ENCODE measurements at regions not wholly inside any gene's neighbourhood (a gene's known extent, or its start where the extent isn't known, plus 50 kb on each side); places are given as distances from the start of the nearest gene placed in this dataset.
"Not testable (repeated sequence)": the region's sequence is repeated elsewhere in the genome, so short reads cannot be mapped to it uniquely, and the experiment has no call there.

DNA sequence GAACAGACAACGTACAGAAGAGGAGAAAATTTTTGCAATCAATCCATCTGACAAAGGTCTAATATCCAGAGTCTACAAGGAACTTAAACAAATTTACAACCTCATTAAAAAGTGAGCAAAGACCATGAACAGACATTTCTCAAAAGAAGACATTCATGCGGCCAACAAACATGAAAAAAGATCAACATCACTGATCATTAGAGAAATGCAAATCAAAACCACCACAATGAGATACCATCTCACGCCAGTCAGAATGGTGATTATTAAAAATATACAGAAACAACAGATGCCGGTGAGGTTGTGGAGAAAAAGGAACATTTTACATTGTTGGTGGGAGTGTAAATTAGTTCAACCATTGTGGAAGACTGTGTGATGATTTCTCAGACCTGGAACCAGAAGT is 149.0 kb upstream of the OLIG3 start:
- POLR2A ChIA-PET (ENCODE audit: unreplicated experiment); H3K56ac ChIP-seq (ENCODE audit: extremely low read depth, insufficient read depth, low read length): not testable (repeated sequence)

DNA sequence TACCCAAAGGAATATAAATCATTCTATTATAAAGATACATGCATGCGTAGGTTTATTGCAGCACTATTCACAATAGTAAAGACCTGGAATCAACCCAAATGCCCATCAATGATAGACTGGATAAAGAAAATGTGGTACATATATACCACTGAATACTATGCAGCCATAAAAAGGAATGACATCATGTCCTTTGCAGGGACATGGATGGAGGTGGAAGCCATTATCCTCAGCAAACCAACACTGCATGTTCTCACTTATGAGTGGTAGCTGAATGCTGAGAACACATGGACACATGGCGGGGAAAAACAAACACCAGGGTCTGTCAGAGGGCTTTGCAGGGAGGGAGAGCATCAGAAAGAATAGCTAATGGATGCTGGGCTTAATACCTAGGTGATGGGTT is 149.4 kb upstream of the OLIG3 start:
- H3K18ac ChIP-seq (ENCODE audit: low read depth, low read length); H4K91ac ChIP-seq (ENCODE audit: insufficient read depth, low read depth, low read length); H2BK15ac ChIP-seq (ENCODE audit: low read depth, low read length); H3K23ac ChIP-seq (ENCODE audit: low read depth, low read length); BruUV-seq (replicated peaks); H2BK5ac ChIP-seq (ENCODE audit: low read depth, low read length, poor library complexity, severe bottlenecking); H3K9me3 ChIP-seq (ENCODE audit: control insufficient read depth, insufficient read depth, low read length); H3K56ac ChIP-seq (ENCODE audit: extremely low read depth, insufficient read depth, low read length); H4K20me1 ChIP-seq (ENCODE audit: insufficient read depth, low read length); dilution Hi-C loops (cut with HindIII; ENCODE audit: low sequenced_read_pairs, unreplicated experiment); H2BK120ac ChIP-seq (ENCODE audit: low read depth, low read length); H3K79me1 ChIP-seq (ENCODE audit: low read depth in 1 of 2, low read length in 2 of 2); H2AK9ac ChIP-seq (replicated peaks; ENCODE audit: low read depth, low read length, poor library complexity); H3K14ac ChIP-seq (replicated peaks; ENCODE audit: low read depth, low read length); H2AK5ac ChIP-seq (ENCODE audit: low read depth, low read length); ATAC-seq (ENCODE audit: low read depth); H3K27ac ChIP-seq (ENCODE audit: insufficient read depth, low read length); H4K5ac ChIP-seq (ENCODE audit: low read depth, low read length); H3K4me3 ChIP-seq (ENCODE audit: insufficient read depth, low read depth, low read length); H3K4me1 ChIP-seq (ENCODE audit: control insufficient read depth, insufficient read depth, low read length); H3K9me1 ChIP-seq (ENCODE audit: insufficient read depth, low read length); H3K4ac ChIP-seq (ENCODE audit: low read depth, low read length); H2BK20ac ChIP-seq (ENCODE audit: low read depth, low read length); H3K4me2 ChIP-seq (ENCODE audit: low read depth, low read length); H3K36me3 ChIP-seq (ENCODE audit: control insufficient read depth, insufficient read depth, low read length); H2AFZ ChIP-seq (replicated peaks; ENCODE audit: low read length, poor library complexity); POLR2A ChIA-PET (ENCODE audit: unreplicated experiment); H4K8ac ChIP-seq (ENCODE audit: low read depth in 2 of 2, low read length in 2 of 2); CTCF ChIA-PET; DNase-seq; H3K9ac ChIP-seq (ENCODE audit: low read depth, low read length): not testable (repeated sequence)
- WGBS, 2 experiments (ENCODE audit: extremely low coverage in 2 of 2, insufficient read length in 1 of 2), result no CpG with 5 or more reads among the region's 2 CpGs
- intact Hi-C loops (cut with micrococcal nuclease) (loop anchor here (5.0 kb wide), 1 partner anchor 506 kb away; no protein-coding TSS in a partner anchor), in situ Hi-C loops (cut with MboI; ENCODE audit: low sequenced_read_pairs) (loop anchor here (5.0 kb wide), 2 partner anchors 366 to 551 kb away; no protein-coding TSS in a partner anchor)
- peaks cover 13% of the 10 kb centered on the region for H3K27me3 ChIP-seq (ENCODE audit: control insufficient read depth, insufficient read depth, low read length)

More for the DNA sequence above, 149.0 kb upstream of the OLIG3 start:
- H3K9me1 ChIP-seq (ENCODE audit: insufficient read depth, low read length); H3K4me2 ChIP-seq (ENCODE audit: low read depth, low read length); H3K79me1 ChIP-seq (ENCODE audit: low read depth in 1 of 2, low read length in 2 of 2); H2AK9ac ChIP-seq (replicated peaks; ENCODE audit: low read depth, low read length, poor library complexity); H3K9ac ChIP-seq (ENCODE audit: low read depth, low read length); H4K20me1 ChIP-seq (ENCODE audit: insufficient read depth, low read length); H3K18ac ChIP-seq (ENCODE audit: low read depth, low read length); H2BK15ac ChIP-seq (ENCODE audit: low read depth, low read length); H3K4me3 ChIP-seq (ENCODE audit: insufficient read depth, low read depth, low read length); H4K91ac ChIP-seq (ENCODE audit: insufficient read depth, low read depth, low read length); H2BK5ac ChIP-seq (ENCODE audit: low read depth, low read length, poor library complexity, severe bottlenecking); H2BK120ac ChIP-seq (ENCODE audit: low read depth, low read length); H3K36me3 ChIP-seq (ENCODE audit: control insufficient read depth, insufficient read depth, low read length); H2AK5ac ChIP-seq (ENCODE audit: low read depth, low read length); H4K8ac ChIP-seq (ENCODE audit: low read depth in 2 of 2, low read length in 2 of 2); DNase-seq; H2BK20ac ChIP-seq (ENCODE audit: low read depth, low read length); H3K9me3 ChIP-seq (ENCODE audit: control insufficient read depth, insufficient read depth, low read length); H3K4me1 ChIP-seq (ENCODE audit: control insufficient read depth, insufficient read depth, low read length); H3K23ac ChIP-seq (ENCODE audit: low read depth, low read length); H3K4ac ChIP-seq (ENCODE audit: low read depth, low read length); H3K27ac ChIP-seq (ENCODE audit: insufficient read depth, low read length); CTCF ChIA-PET; dilution Hi-C loops (cut with HindIII; ENCODE audit: low sequenced_read_pairs, unreplicated experiment); H3K14ac ChIP-seq (replicated peaks; ENCODE audit: low read depth, low read length); H2AFZ ChIP-seq (replicated peaks; ENCODE audit: low read length, poor library complexity); BruUV-seq (replicated peaks); H4K5ac ChIP-seq (ENCODE audit: low read depth, low read length); ATAC-seq (ENCODE audit: low read depth): not testable (repeated sequence)
- in situ Hi-C loops (cut with MboI; ENCODE audit: low sequenced_read_pairs) (loop anchor here (5.0 kb wide), 2 partner anchors 366 to 551 kb away; no protein-coding TSS in a partner anchor), intact Hi-C loops (cut with micrococcal nuclease) (loop anchor here (5.0 kb wide), 1 partner anchor 506 kb away; no protein-coding TSS in a partner anchor)
- peaks cover 16% of the 10 kb centered on the region for H3K27me3 ChIP-seq (ENCODE audit: control insufficient read depth, insufficient read depth, low read length)
- no CpG with 5 or more reads among the region's 4 CpGs for WGBS, 2 experiments (ENCODE audit: extremely low coverage in 2 of 2, insufficient read length in 1 of 2)
